ENCODE measurements at regions not wholly inside any gene's neighbourhood (a gene's known extent, or its start where the extent isn't known, plus 50 kb on each side); places are given as distances from the start of the nearest gene placed in this dataset.

- TF ChIP-seq TAF1 (conservative IDR thresholded peaks at IDR 0.05) (no peak), EGR1 (IDR thresholded peaks at IDR 0.05; ENCODE audit: low read depth in 2 of 2) (no peak), ZBTB33 (IDR thresholded peaks at IDR 0.05) (no peak), NR2F2 (IDR thresholded peaks at IDR 0.05) (no peak), MAX (IDR thresholded peaks at IDR 0.05) (no peak), FOXA2 (IDR thresholded peaks at IDR 0.05) (no peak), HNF4G (IDR thresholded peaks at IDR 0.05) (no peak), CTCF (IDR thresholded peaks at IDR 0.05; ENCODE audit: low read depth, low read length, missing input control) (no peak), YY1 (IDR thresholded peaks at IDR 0.05) (no peak), JUND (IDR thresholded peaks at IDR 0.05) (no peak), RAD21 (IDR thresholded peaks at IDR 0.05) (no peak), RXRA (IDR thresholded peaks at IDR 0.05) (no peak), SP1 (IDR thresholded peaks at IDR 0.05) (no peak), ATF3 (IDR thresholded peaks at IDR 0.05) (no peak), HNF4A (conservative IDR thresholded peaks at IDR 0.05) (no peak), GABPA (IDR thresholded peaks at IDR 0.05 in 1 of 2, conservative IDR thresholded peaks at IDR 0.05 in 1 of 2) (no peak), FOXA1 (IDR thresholded peaks at IDR 0.05) (no peak), REST (IDR thresholded peaks at IDR 0.05) (no peak)
- Histone ChIP-seq H3K27me3 (ENCODE audit: control insufficient read depth in 4 of 4, insufficient read depth in 4 of 4, low read length in 3 of 4) (no peaks in the 10 kb centered on the region), H3K36me3 (ENCODE audit: control insufficient read depth in 4 of 4, insufficient read depth in 3 of 4, low read depth in 1 of 4, low read length in 3 of 4) (no peaks in the 10 kb centered on the region), H3K4me3 (ENCODE audit: low read depth in 1 of 3, low read length in 3 of 3) (no peak overlapping the region), H3K9me3 (ENCODE audit: control insufficient read depth in 4 of 4, low read length in 3 of 4) (no peaks in the 10 kb centered on the region), H3K4me1 (ENCODE audit: control insufficient read depth in 4 of 4, insufficient read depth in 4 of 4, low read length in 3 of 4) (no peaks in the 10 kb centered on the region), H3K9ac (ENCODE audit: low read depth in 1 of 2, low read length in 2 of 2) (no peak overlapping the region), H3K27ac (ENCODE audit: low read depth in 1 of 2, low read length in 2 of 2) (no peak overlapping the region)
- 79% methylated on average over 2 of the region's 2 CpGs for WGBS
- no peak for DNase-seq (ENCODE audit: low spot score)
Observed at GRCh38 chr3:70647823-70648222, 335.4 kb upstream of the MDFIC2 start.

Measured in liver (tissue), 8 donors.